Stimulated activated CD4-positive, alpha-beta T cell treated with anti-CD3 and anti-CD28 coated beads, Interleukin-4, amount 100 ng/mL, for 4 hours (primary cell): ENCODE measurements at regions not wholly inside any gene's neighbourhood (a gene's known extent, or its start where the extent isn't known, plus 50 kb on each side); places are given as distances from the start of the nearest gene placed in this dataset.
"Not testable (repeated sequence)": the region's sequence is repeated elsewhere in the genome, so short reads cannot be mapped to it uniquely, and the experiment has no call there.

Experiments used
- DNase-seq, 2 experiments: peaks; one replicate each; pipeline ENCODE4 v3.0.0-alpha.2; 2020

- DNase-seq, result no peak
Measured at GRCh38 chr18:70705831-70706416, 417.1 kb downstream of the SOCS6 start.

GRCh38 chr18:70700496-70700895 lies 411.7 kb downstream of the SOCS6 start:
- DNase-seq, result no peak

- DNase-seq, result no peak
Measured at GRCh38 chr18:70698574-70698973, 409.7 kb downstream of the SOCS6 start.

GRCh38 chr18:70693246-70693645 lies 404.4 kb downstream of the SOCS6 start:
- no peak for DNase-seq

- DNase-seq, result not testable (repeated sequence)
Measured at GRCh38 chr18:70689765-70690164, 400.9 kb downstream of the SOCS6 start.

GRCh38 chr18:70688286-70688685 lies 399.4 kb downstream of the SOCS6 start:
- no peak for DNase-seq

GRCh38 chr18:70684821-70685220 lies 396.0 kb downstream of the SOCS6 start:
- DNase-seq, result no peak

GRCh38 chr18:70683263-70683662 lies 394.4 kb downstream of the SOCS6 start:
- no peak for DNase-seq

GRCh38 chr18:70674896-70675295 lies 386.1 kb downstream of the SOCS6 start:
- DNase-seq, result no peak

- no peak for DNase-seq
Measured at GRCh38 chr18:70673831-70674230, 385.0 kb downstream of the SOCS6 start.

- DNase-seq, result peak in 1 of 2 experiments; percentile 11
Measured at GRCh38 chr18:70672581-70672980, 383.7 kb downstream of the SOCS6 start.

GRCh38 chr18:70671889-70672565 lies 383.2 kb downstream of the SOCS6 start:
- peak in 1 of 2 experiments; percentile 24 for DNase-seq

- DNase-seq, result no peak
Measured at GRCh38 chr18:70666936-70667335, 378.1 kb downstream of the SOCS6 start.

GRCh38 chr18:70663141-70663540 lies 374.3 kb downstream of the SOCS6 start:
- no peak for DNase-seq

GRCh38 chr18:70662588-70662987 lies 373.7 kb downstream of the SOCS6 start:
- no peak for DNase-seq

GRCh38 chr18:70659036-70659925 lies 370.4 kb downstream of the SOCS6 start:
- peak in 1 of 2 experiments; percentile 54 for DNase-seq

- DNase-seq, result no peak
Measured at GRCh38 chr18:70653671-70654070, 364.8 kb downstream of the SOCS6 start.

- no peak for DNase-seq
Measured at GRCh38 chr18:70650878-70651277, 362.0 kb downstream of the SOCS6 start.

- DNase-seq, result no peak
Measured at GRCh38 chr18:70649683-70650082, 360.8 kb downstream of the SOCS6 start.

- no peak for DNase-seq
Measured at GRCh38 chr18:70645971-70646370, 357.1 kb downstream of the SOCS6 start.

GRCh38 chr18:70643812-70644211 lies 355.0 kb downstream of the SOCS6 start:
- no peak for DNase-seq

- DNase-seq, result no peak
Measured at GRCh38 chr18:70641156-70641775, 352.4 kb downstream of the SOCS6 start.

- no peak for DNase-seq
Measured at GRCh38 chr18:70640336-70640887, 351.6 kb downstream of the SOCS6 start.
